CD14-positive monocyte (primary cell): ENCODE measurements at regions not wholly inside any gene's neighbourhood (a gene's known extent, or its start where the extent isn't known, plus 50 kb on each side); places are given as distances from the start of the nearest gene placed in this dataset.

Experiments used
- DNase-seq, 3 donors: peaks; one replicate each; pipeline ENCODE4 v3.0.0-alpha.2; 2011 to 2022
- H2AFZ ChIP-seq: 2 replicates; pipeline ENCODE4 v1.6.0; 2012; ENCODE audit warnings: mild to moderate bottlenecking, low read depth, low read length, inconsistent platforms; ENCODE audit not compliant: insufficient read depth, poor library complexity, severe bottlenecking
- H3K27ac ChIP-seq, 2 donors: 1 replicate in 1 of 2; 2 replicates in 1 of 2; pipeline ENCODE4 v1.5.1; 2012 to 2013; ENCODE audit warnings: low read length in 2 of 2, control low read depth in 1 of 2, inconsistent platforms in 1 of 2, low read depth in 1 of 2, mild to moderate bottlenecking in 1 of 2
- H3K27me3 ChIP-seq, 2 donors: one replicate each; pipeline versions ENCODE4 v1.6.0 to v1.6.1; 2011 to 2013; ENCODE audit warnings: low read length in 2 of 2; ENCODE audit not compliant: control insufficient read depth in 2 of 2, insufficient read depth in 2 of 2
- H3K36me3 ChIP-seq, 2 donors: replicated peaks in 1 of 2; 1 replicate in 1 of 2; 2 replicates in 1 of 2; pipeline versions ENCODE4 v1.5.1 to v1.6.1; 2012 to 2013; ENCODE audit warnings: low read length in 2 of 2, control low read depth in 1 of 2, inconsistent platforms in 1 of 2, mild to moderate bottlenecking in 1 of 2; ENCODE audit not compliant: insufficient read depth in 2 of 2, control insufficient read depth in 1 of 2
- H3K4me1 ChIP-seq, 2 donors: 1 replicate in 1 of 2; 2 replicates in 1 of 2; pipeline versions ENCODE4 v1.5.1 to v1.6.1; 2012 to 2013; ENCODE audit warnings: low read length in 2 of 2, control low read depth in 1 of 2, inconsistent platforms in 1 of 2, mild to moderate bottlenecking in 1 of 2, moderate library complexity in 1 of 2; ENCODE audit not compliant: insufficient read depth in 2 of 2, control insufficient read depth in 1 of 2
- H3K4me2 ChIP-seq: replicated peaks from 2 replicates; pipeline ENCODE3; 2012; ENCODE audit warnings: low read length, moderate library complexity, mild to moderate bottlenecking; ENCODE audit not compliant: poor library complexity, severe bottlenecking; ENCODE audit errors: extremely low read depth
- H3K4me3 ChIP-seq, 3 experiments: fragments of 200-600 bp in 1 of 3; sonication (generic) in 1 of 3; replicated peaks in 1 of 3; 1 replicate in 2 of 3; 2 replicates in 1 of 3; pipeline ENCODE4 v1.5.1; 2011 to 2013; ENCODE audit warnings: low read length in 3 of 3, mild to moderate bottlenecking in 3 of 3, control low read depth in 2 of 3, low read depth in 2 of 3, inconsistent platforms in 1 of 3, moderate library complexity in 1 of 3
- H3K79me2 ChIP-seq: 2 replicates; pipeline ENCODE4 v1.6.0; 2012; ENCODE audit warnings: mild to moderate bottlenecking, control low read depth, inconsistent platforms, low read length, moderate library complexity; ENCODE audit not compliant: insufficient read depth
- H3K9ac ChIP-seq: 2 replicates; pipeline ENCODE4 v1.6.0; 2017; ENCODE audit warnings: low read length, mild to moderate bottlenecking; ENCODE audit not compliant: insufficient read depth, poor library complexity, severe bottlenecking
- H3K9me3 ChIP-seq, 2 donors: replicated peaks in 1 of 2; 1 replicate in 1 of 2; 2 replicates in 1 of 2; pipeline versions ENCODE4 v1.5.1 to v1.6.1; 2012 to 2013; ENCODE audit warnings: low read length in 2 of 2, control low read depth in 1 of 2; ENCODE audit not compliant: control insufficient read depth in 1 of 2, insufficient read depth in 1 of 2
- H4K20me1 ChIP-seq: 2 replicates; pipeline ENCODE4 v1.6.0; 2012; ENCODE audit warnings: mild to moderate bottlenecking, low read length, control low read depth, moderate library complexity; ENCODE audit not compliant: insufficient read depth
- H3K27ac Mint-ChIP-seq, 7 donors: one replicate each; pipeline ENCODE4 v1.8.0; 2020; ENCODE audit warnings: mild to moderate bottlenecking in 7 of 7, mixed read lengths in 7 of 7, moderate library complexity in 6 of 7, inconsistent platforms in 2 of 7
- H3K27me3 Mint-ChIP-seq, 3 donors: one replicate each; pipeline ENCODE4 v1.8.0; 2021 to 2022; ENCODE audit warnings: low read depth in 3 of 3, mild to moderate bottlenecking in 3 of 3, mixed read lengths in 3 of 3, moderate library complexity in 3 of 3, inconsistent platforms in 1 of 3
- H3K36me3 Mint-ChIP-seq, 2 donors: one replicate each; pipeline ENCODE4 v1.8.0; 2020; ENCODE audit warnings: mixed read lengths in 2 of 2, inconsistent platforms in 1 of 2, mild to moderate bottlenecking in 1 of 2
- H3K4me1 Mint-ChIP-seq: one replicate; pipeline ENCODE4 v1.8.0; 2020; ENCODE audit warnings: mild to moderate bottlenecking, mixed read lengths
- H3K4me3 Mint-ChIP-seq, 2 donors: one replicate each; pipeline ENCODE4 v1.8.0; 2020; ENCODE audit warnings: mild to moderate bottlenecking in 2 of 2, mixed read lengths in 2 of 2, moderate library complexity in 1 of 2
- H3K9me3 Mint-ChIP-seq, 7 donors: one replicate each; pipeline ENCODE4 v1.8.0; 2020 to 2022; ENCODE audit warnings: mixed read lengths in 7 of 7, mild to moderate bottlenecking in 6 of 7, moderate library complexity in 6 of 7, inconsistent platforms in 2 of 7
- CTCF ChIP-seq: fragments of 200-600 bp; IDR thresholded peaks from one replicate; pipeline ENCODE4 v1.8.0; 2022; ENCODE audit warnings: antibody characterized with exemption, mild to moderate bottlenecking
- WGBS: methylation state at CpG from one replicate; pipeline ENCODE4 v1.1.5; 2013; ENCODE audit warnings: missing lambda C conversion rate; ENCODE audit not compliant: insufficient coverage; 5-methylcytosine and 5-hydroxymethylcytosine counted together
- intact Hi-C, 2 donors: fragments of 100-400 bp; cut with micrococcal nuclease; formaldehyde crosslinking; loops; one replicate each; pipeline versions ENCODE4 v1.15.0 to v1.15.1; 2023

- intact Hi-C loops, result no loop called here
- H2AFZ ChIP-seq, result no peak overlapping the region
- no peak for TF ChIP-seq CTCF
- no peak overlapping the region for H3K9ac ChIP-seq
- DNase-seq, result no peak
- no peaks in the 10 kb centered on the region for H3K9me3 ChIP-seq
- H3K4me2 ChIP-seq, result no peak overlapping the region
- no peak overlapping the region for H3K27ac ChIP-seq
- Mint-ChIP-seq H3K36me3 (no peaks in the 10 kb centered on the region), H3K4me3 (no peak overlapping the region), H3K9me3 (peaks cover 0 to 4% (median 0%) of the 10 kb centered on the region in 7 donors), H3K27me3 (peaks cover 0 to 3% (median 3%) of the 10 kb centered on the region in 3 donors), H3K27ac (no peak overlapping the region), H3K4me1 (no peaks in the 10 kb centered on the region)
- H3K36me3 ChIP-seq, result no peaks in the 10 kb centered on the region
- H3K4me3 ChIP-seq, result no peak overlapping the region
- no peaks in the 10 kb centered on the region for H3K79me2 ChIP-seq
- WGBS, result no CpG with 5 or more reads among the region's 3 CpGs
- no peaks in the 10 kb centered on the region for H3K27me3 ChIP-seq
- no peaks in the 10 kb centered on the region for H4K20me1 ChIP-seq
- no peaks in the 10 kb centered on the region for H3K4me1 ChIP-seq
These were observed 156.4 kb upstream of the ADAMTS16 start for GRCh38 chr5:4983701-4984100.

DNA sequence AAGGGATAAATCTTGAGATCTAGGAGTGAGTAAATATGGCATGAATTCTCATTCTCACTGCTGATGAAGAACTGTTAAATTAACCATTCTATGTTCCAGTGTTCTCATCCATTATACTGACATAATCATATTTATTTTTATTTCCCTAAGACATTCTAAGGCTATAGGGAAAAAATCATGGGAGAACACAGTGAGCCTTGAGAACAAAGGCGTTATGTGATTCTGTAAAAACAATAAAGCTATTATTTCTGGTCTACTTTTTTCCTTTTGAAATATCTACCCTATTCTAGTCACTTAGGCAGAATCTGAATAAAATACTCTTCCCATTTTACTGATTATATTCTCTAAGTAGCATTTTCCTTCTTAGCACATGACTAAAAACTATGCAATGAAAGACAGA, 155.7 kb upstream of the ADAMTS16 start:
- no peak overlapping the region for H3K9ac ChIP-seq
- peaks cover 0 to 4% (median 0%) of the 10 kb centered on the region in 7 donors for H3K9me3 Mint-ChIP-seq

More for the DNA sequence above, 155.7 kb upstream of the ADAMTS16 start:
- no peaks in the 10 kb centered on the region for H3K4me1 ChIP-seq
- H3K4me3 ChIP-seq, result no peak overlapping the region
- WGBS, result no CpG with 5 or more reads among the region's 1 CpG
- H4K20me1 ChIP-seq, result no peaks in the 10 kb centered on the region
- intact Hi-C loops, result no loop called here
- DNase-seq, result no peak
- Mint-ChIP-seq H3K27me3 (peaks cover 0 to 3% (median 3%) of the 10 kb centered on the region in 3 donors), H3K4me3 (no peak overlapping the region), H3K27ac (no peak overlapping the region), H3K4me1 (no peaks in the 10 kb centered on the region), H3K36me3 (no peaks in the 10 kb centered on the region)
- TF ChIP-seq CTCF, result no peak
- no peak overlapping the region for H3K4me2 ChIP-seq
- H3K27ac ChIP-seq, result no peak overlapping the region
- no peaks in the 10 kb centered on the region for H3K27me3 ChIP-seq
- H3K79me2 ChIP-seq, result no peaks in the 10 kb centered on the region
- H3K9me3 ChIP-seq, result no peaks in the 10 kb centered on the region
- no peak overlapping the region for H2AFZ ChIP-seq
- no peaks in the 10 kb centered on the region for H3K36me3 ChIP-seq
